ENCODE measurements at regions not wholly inside any gene's neighbourhood (a gene's known extent, or its start where the extent isn't known, plus 50 kb on each side); places are given as distances from the start of the nearest gene placed in this dataset.

DNA sequence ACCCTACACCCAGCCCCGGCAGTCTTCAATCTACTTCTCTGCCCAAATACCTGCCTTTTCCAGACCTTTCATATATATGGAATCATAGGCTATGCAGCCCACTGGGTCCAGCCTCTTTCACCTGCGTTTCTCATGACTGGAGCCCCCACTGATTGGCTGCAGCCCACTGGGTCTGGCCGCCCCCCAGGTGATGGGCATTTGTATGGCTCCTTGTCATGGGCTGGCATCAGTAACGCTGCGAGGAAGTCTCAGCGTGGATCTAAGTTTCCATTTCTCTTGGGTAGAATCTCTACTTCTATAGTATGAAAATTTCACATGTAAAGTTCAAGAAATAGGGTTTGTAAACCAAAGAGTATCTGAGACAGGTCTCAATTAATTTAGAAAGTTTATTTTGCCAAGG is 281.9 kb downstream of the NDUFA10 start:
- no peak overlapping the region for H3K27ac ChIP-seq (ENCODE audit: low read depth, low read length)
- no peaks in the 10 kb centered on the region for H3K27me3 ChIP-seq (ENCODE audit: insufficient read depth, low read length)
- no peaks in the 10 kb centered on the region for H3K4me1 ChIP-seq (ENCODE audit: insufficient read depth, low read length)
- H3K9me3 ChIP-seq (ENCODE audit: insufficient read depth, low read depth, low read length): no peaks in the 10 kb centered on the region
- WGBS: 88% methylated on average over 3 of the region's 6 CpGs
- H3K36me3 ChIP-seq (ENCODE audit: insufficient read depth, low read length): no peaks in the 10 kb centered on the region
- no peak overlapping the region for H3K9ac ChIP-seq (ENCODE audit: low read depth, low read length)
- H3K4me3 ChIP-seq (ENCODE audit: low read length): no peak overlapping the region

DNA sequence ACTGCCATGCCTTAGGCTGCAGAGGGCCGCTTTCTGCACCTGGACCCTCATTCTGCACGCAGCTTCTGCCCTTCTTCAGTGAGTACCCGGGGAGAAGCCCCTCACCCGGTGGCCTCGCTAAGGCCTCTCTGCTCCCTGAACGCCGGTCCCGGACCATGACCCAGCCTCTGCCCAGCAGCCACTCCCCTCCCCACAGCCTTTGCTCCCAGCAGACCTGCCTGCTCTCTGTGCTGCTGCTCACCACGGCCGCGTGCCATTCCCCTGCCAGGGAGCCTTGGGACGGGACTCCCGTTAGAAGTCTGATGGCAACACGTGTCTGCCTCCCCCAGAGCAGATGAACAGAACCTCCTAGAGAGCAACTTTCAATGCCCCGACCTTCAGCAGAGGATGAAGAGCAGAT is 282.8 kb downstream of the NDUFA10 start:
- 91% methylated on average over 15 of the region's 15 CpGs for WGBS
- Histone ChIP-seq H3K9me3 (ENCODE audit: insufficient read depth, low read depth, low read length) (no peaks in the 10 kb centered on the region), H3K9ac (ENCODE audit: low read depth, low read length) (no peak overlapping the region), H3K4me1 (ENCODE audit: insufficient read depth, low read length) (no peaks in the 10 kb centered on the region), H3K27ac (ENCODE audit: low read depth, low read length) (no peak overlapping the region), H3K4me3 (ENCODE audit: low read length) (no peak overlapping the region), H3K27me3 (ENCODE audit: insufficient read depth, low read length) (no peaks in the 10 kb centered on the region), H3K36me3 (ENCODE audit: insufficient read depth, low read length) (no peaks in the 10 kb centered on the region)

DNA sequence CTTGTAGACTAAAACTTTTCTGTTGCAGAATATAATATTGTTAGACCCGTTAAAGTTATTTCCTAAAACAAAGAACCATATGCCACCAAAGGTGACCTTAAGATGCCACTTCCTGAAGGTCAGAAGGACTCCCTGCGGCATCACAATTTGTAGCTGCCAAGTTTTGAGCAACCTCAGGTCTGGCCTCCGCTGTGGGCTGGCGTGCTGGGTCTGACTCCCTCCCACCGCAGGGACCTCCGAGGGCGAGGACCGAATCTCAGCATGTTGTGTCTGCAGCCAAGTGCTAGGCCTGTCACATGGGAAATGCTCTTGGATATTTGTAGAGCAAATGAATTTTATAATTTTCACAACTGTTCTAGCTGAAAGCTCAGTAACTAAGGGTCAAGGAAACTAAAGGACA is 285.9 kb downstream of the NDUFA10 start:
- no peaks in the 10 kb centered on the region for H3K27me3 ChIP-seq (ENCODE audit: insufficient read depth, low read length)
- no peaks in the 10 kb centered on the region for H3K9me3 ChIP-seq (ENCODE audit: insufficient read depth, low read depth, low read length)
- H3K4me3 ChIP-seq (ENCODE audit: low read length): no peak overlapping the region
- H3K4me1 ChIP-seq (ENCODE audit: insufficient read depth, low read length): no peaks in the 10 kb centered on the region
- no peaks in the 10 kb centered on the region for H3K36me3 ChIP-seq (ENCODE audit: insufficient read depth, low read length)
- WGBS: 91% methylated on average over 8 of the region's 8 CpGs
- H3K9ac ChIP-seq (ENCODE audit: low read depth, low read length): no peak overlapping the region
- no peak overlapping the region for H3K27ac ChIP-seq (ENCODE audit: low read depth, low read length)

DNA sequence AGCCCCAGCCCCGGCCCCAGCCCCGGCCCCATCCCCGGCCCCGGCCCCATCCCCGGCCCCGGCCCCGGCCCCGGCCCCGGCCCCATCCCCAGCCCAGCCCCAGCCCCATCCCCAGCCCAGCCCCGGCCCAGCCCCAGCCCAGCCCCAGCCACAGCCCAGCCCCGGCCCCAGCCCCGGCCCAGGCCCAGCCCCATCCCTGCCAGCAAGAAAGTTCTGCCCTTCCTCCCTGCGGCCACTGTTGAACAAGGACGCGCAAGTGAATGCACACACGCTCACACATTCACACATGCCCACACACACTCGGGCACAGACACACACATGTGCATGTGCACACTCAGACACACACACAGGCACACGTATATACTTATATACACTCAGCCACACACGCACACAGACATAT is 287.0 kb downstream of the NDUFA10 start:
- no peaks in the 10 kb centered on the region for H3K4me1 ChIP-seq (ENCODE audit: insufficient read depth, low read length)
- H3K9me3 ChIP-seq (ENCODE audit: insufficient read depth, low read depth, low read length): no peaks in the 10 kb centered on the region
- 86% methylated on average over 10 of the region's 19 CpGs for WGBS
- H3K36me3 ChIP-seq (ENCODE audit: insufficient read depth, low read length): no peaks in the 10 kb centered on the region
- peak overlapping the region; percentile 18; the same call in 1 of the 2 replicates for H3K4me3 ChIP-seq (ENCODE audit: low read length)
- no peak overlapping the region for H3K9ac ChIP-seq (ENCODE audit: low read depth, low read length)
- H3K27me3 ChIP-seq (ENCODE audit: insufficient read depth, low read length): no peaks in the 10 kb centered on the region
- no peak overlapping the region for H3K27ac ChIP-seq (ENCODE audit: low read depth, low read length)

DNA sequence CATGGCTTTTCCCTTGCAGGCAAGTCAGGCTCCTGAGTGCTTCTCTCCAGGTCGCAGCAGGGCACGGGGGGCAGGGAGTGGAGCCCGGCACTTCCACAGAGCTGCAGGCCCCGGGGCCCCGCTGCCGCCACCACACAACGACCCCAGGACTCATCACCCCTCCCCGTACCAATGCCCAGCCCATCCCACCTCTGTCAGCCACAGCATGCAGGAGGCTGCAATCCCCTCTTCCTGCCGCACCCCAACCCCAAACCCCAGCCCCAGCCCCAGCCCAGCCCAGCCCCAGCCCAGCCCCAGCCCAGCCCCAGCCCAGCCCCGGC is 288.0 kb downstream of the NDUFA10 start:
- no peaks in the 10 kb centered on the region for H3K4me1 ChIP-seq (ENCODE audit: insufficient read depth, low read length)
- H3K4me3 ChIP-seq (ENCODE audit: low read length): no peak overlapping the region
- no peak overlapping the region for H3K27ac ChIP-seq (ENCODE audit: low read depth, low read length)
- no peaks in the 10 kb centered on the region for H3K27me3 ChIP-seq (ENCODE audit: insufficient read depth, low read length)
- H3K9ac ChIP-seq (ENCODE audit: low read depth, low read length): no peak overlapping the region
- 84% methylated on average over 8 of the region's 10 CpGs for WGBS
- no peaks in the 10 kb centered on the region for H3K9me3 ChIP-seq (ENCODE audit: insufficient read depth, low read depth, low read length)
- H3K36me3 ChIP-seq (ENCODE audit: insufficient read depth, low read length): no peaks in the 10 kb centered on the region

DNA sequence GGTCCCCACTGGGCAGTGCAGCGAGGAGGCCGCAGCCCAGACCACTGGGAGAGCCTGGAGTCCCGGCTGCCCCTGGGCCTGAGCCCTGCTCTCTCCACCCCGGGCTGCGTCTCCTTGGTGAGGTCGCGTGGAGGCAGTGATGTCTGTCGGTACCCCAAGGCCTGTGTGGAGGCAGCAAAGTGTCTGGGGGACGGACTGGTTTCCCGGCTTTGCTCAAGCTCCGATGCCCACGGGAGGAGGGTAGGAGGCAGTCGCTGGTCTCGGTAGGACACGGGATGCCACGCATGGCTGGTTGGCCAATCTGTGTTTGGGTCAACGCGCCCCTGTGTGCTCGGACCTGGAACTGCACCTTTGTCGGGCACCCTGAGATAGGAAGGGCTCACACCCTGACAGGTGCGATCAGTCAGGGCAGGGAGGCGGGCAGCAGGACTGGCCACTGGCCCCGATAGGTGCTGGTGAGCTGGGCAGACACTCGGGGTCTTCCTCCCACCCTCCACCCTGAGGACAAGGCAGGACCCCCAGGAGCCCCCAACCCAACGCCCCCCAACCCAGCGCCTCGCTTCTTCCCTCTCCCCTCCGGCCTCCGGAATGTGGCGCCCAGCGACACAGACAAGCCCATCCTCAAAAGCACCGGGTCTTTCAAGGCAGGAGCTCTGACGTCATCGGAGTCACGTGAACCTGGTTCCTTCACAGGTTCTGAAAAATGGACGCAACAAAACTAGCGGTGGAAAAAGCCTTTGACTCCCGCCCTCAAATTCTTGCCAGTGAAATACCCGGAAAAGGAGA is 288.6 kb downstream of the NDUFA10 start:
- 94% methylated on average over 39 of the region's 39 CpGs for WGBS
- Histone ChIP-seq H3K4me3 (ENCODE audit: low read length) (no peak overlapping the region), H3K9me3 (ENCODE audit: insufficient read depth, low read depth, low read length) (no peaks in the 10 kb centered on the region), H3K36me3 (ENCODE audit: insufficient read depth, low read length) (no peaks in the 10 kb centered on the region), H3K27me3 (ENCODE audit: insufficient read depth, low read length) (no peaks in the 10 kb centered on the region), H3K4me1 (ENCODE audit: insufficient read depth, low read length) (no peaks in the 10 kb centered on the region), H3K27ac (ENCODE audit: low read depth, low read length) (no peak overlapping the region), H3K9ac (ENCODE audit: low read depth, low read length) (no peak overlapping the region)

DNA sequence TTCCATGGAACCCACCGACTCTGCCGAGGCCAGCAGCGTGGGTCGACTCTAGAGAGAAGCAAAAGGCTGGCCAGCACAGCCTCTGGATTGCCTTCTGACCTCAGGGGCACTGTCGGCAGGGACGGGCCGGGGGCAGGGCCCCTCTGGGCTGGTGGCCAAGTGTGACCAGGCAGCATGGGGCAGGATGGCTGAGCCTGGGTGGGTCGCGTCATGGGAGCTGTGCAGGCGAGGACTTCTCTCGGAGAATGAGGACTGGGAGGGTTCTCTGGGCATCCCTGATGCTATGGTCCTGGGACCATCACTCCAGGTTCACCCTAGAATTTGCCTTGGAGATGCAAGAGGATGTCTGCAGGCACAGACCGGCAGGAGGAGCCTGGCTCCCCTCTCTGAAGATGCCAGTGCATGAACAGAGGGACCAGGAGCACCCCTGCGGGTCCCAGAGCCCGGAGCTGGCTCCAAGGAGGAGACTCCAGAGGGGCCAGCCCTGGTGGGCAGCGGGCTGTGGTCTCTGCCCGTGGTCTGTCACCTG is 289.2 kb downstream of the NDUFA10 start:
- Histone ChIP-seq H3K9ac (ENCODE audit: low read depth, low read length) (no peak overlapping the region), H3K27me3 (ENCODE audit: insufficient read depth, low read length) (no peaks in the 10 kb centered on the region), H3K9me3 (ENCODE audit: insufficient read depth, low read depth, low read length) (no peaks in the 10 kb centered on the region), H3K4me3 (ENCODE audit: low read length) (no peak overlapping the region), H3K27ac (ENCODE audit: low read depth, low read length) (no peak overlapping the region), H3K4me1 (ENCODE audit: insufficient read depth, low read length) (no peaks in the 10 kb centered on the region), H3K36me3 (ENCODE audit: insufficient read depth, low read length) (no peaks in the 10 kb centered on the region)
- 82% methylated on average over 16 of the region's 16 CpGs for WGBS

DNA sequence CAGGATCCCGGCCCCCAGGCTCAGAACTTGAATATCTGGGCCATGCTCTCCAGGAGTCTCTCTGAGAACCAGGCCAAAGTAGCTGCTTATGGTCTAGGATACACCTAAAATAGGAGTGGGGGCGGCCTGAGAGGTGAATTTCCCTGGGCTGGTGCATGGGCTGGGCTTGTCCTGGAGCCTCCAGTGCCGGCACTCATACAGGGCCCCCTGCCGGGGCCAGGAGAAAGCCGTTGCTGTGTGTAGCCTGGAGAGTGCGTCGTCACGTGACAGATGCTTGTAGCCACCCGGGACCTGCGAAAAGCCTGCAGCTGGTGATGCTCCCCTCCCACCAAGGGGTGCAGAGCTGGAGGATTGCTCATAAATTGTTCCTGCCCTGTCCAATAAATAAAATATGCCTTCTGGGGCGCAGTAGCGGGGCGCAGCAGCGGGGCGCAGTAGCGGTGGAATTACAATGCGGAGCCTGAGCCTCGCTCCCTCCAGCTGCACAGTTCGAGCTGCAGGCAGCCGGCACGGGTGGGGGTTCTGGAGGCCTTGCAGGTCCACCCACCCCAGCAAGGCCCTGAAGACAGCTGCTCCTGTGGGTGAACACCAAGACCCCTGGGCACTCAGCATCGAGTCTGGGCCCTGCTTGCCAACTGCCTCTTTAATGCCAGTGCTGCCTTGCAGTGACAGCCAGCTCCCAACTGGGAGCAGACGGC is 289.9 kb downstream of the NDUFA10 start:
- Histone ChIP-seq H3K9ac (ENCODE audit: low read depth, low read length) (no peak overlapping the region), H3K4me1 (ENCODE audit: insufficient read depth, low read length) (no peaks in the 10 kb centered on the region), H3K4me3 (ENCODE audit: low read length) (no peak overlapping the region), H3K36me3 (ENCODE audit: insufficient read depth, low read length) (no peaks in the 10 kb centered on the region), H3K27me3 (ENCODE audit: insufficient read depth, low read length) (no peaks in the 10 kb centered on the region), H3K27ac (ENCODE audit: low read depth, low read length) (no peak overlapping the region; the same call in 1 of the 2 replicates), H3K9me3 (ENCODE audit: insufficient read depth, low read depth, low read length) (no peaks in the 10 kb centered on the region)
- WGBS: 51% methylated on average over 23 of the region's 23 CpGs

DNA sequence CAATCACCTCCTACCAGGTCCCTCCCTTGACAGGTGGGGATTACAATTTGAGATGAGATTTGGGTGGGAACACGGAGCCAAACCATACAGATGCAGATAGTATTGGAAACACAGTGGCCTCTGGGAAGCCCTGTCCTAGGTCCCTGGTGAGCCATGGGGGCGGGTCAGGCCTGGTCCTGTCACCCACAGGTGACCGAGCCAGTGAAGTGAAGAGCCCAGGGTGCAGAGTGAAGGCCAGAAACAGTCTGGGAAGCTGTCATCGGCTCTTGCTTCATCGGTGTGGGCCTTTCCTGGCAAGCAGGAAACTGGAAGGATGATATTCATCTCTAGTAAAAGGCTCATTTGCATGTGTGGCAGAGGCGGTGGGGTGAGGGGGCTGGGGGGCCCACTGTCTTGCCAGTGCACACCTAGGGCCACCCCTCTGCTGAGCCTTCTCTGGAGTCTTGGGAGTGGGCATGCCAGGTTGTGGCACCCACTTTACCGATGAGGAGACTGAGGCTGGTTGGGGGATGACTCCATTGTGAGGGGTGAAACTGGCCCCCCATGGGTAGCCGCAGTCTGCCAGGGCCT is 290.6 kb downstream of the NDUFA10 start:
- 67% methylated on average over 8 of the region's 8 CpGs for WGBS
- Histone ChIP-seq H3K27me3 (ENCODE audit: insufficient read depth, low read length) (no peaks in the 10 kb centered on the region), H3K4me3 (ENCODE audit: low read length) (no peak overlapping the region), H3K27ac (ENCODE audit: low read depth, low read length) (peak overlapping the region; percentile 18; the same call in 1 of the 2 replicates), H3K4me1 (ENCODE audit: insufficient read depth, low read length) (no peaks in the 10 kb centered on the region), H3K9ac (ENCODE audit: low read depth, low read length) (no peak overlapping the region), H3K36me3 (ENCODE audit: insufficient read depth, low read length) (no peaks in the 10 kb centered on the region), H3K9me3 (ENCODE audit: insufficient read depth, low read depth, low read length) (no peaks in the 10 kb centered on the region)

DNA sequence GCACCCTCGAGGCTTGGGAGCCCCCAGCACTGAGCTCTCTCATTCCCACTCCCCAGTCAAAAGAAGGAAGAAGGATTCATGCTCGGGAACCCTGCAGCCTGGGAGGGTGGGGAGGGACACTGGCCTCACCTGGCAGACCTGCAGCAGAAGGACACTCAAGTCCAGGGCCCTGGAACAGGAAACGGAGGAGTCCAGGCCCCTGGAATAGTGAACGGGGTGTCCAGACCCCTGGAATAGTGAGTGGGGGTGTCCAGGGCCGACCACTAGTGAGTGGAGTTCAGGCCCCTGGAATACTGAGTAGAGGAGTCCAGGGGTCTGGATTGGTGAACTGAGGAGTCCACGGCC is 292.5 kb downstream of the NDUFA10 start:
- Histone ChIP-seq H3K36me3 (ENCODE audit: insufficient read depth, low read length) (no peaks in the 10 kb centered on the region), H3K4me1 (ENCODE audit: insufficient read depth, low read length) (no peaks in the 10 kb centered on the region), H3K27ac (ENCODE audit: low read depth, low read length) (no peak overlapping the region), H3K9ac (ENCODE audit: low read depth, low read length) (no peak overlapping the region), H3K9me3 (ENCODE audit: insufficient read depth, low read depth, low read length) (no peaks in the 10 kb centered on the region), H3K27me3 (ENCODE audit: insufficient read depth, low read length) (no peaks in the 10 kb centered on the region), H3K4me3 (ENCODE audit: low read length) (no peak overlapping the region)
- 85% methylated on average over 6 of the region's 6 CpGs for WGBS

DNA sequence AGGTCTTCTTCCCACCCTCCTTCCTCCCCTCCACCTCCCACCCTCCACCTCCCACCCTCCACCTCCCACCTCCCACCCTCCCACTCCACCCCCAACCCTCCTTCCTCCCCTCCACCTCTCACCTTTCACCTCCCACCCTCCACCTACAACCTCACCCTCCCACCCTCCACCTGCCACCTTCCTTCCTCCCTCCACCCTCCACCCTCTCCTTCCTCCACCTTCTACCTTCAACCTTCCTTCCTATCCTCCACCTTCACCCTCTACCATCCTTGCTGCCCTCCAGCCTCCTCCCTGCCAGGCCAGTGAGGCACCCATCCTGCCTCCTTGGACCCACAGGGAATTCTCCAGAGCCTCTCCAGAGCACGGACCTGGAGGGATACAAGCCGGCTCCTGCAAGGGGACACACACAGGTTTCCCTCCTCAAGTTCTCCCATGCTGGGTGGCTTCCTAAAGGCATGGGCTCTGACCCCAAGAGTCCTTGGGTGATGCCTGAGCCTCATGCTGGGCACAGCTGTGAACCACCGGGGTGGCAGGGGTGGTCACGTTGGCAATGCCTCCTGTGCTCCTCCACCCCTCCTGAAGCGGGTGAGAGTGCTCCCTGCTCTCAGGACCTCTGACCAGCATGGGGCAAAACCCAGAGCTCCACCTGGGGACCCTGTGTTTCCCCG is 293.0 kb downstream of the NDUFA10 start:
- Histone ChIP-seq H3K4me3 (ENCODE audit: low read length) (no peak overlapping the region), H3K4me1 (ENCODE audit: insufficient read depth, low read length) (no peaks in the 10 kb centered on the region), H3K9me3 (ENCODE audit: insufficient read depth, low read depth, low read length) (no peaks in the 10 kb centered on the region), H3K27me3 (ENCODE audit: insufficient read depth, low read length) (no peaks in the 10 kb centered on the region), H3K27ac (ENCODE audit: low read depth, low read length) (no peak overlapping the region), H3K36me3 (ENCODE audit: insufficient read depth, low read length) (no peaks in the 10 kb centered on the region), H3K9ac (ENCODE audit: low read depth, low read length) (no peak overlapping the region)
- WGBS: 93% methylated on average over 6 of the region's 6 CpGs

All from HUES64 (cell line).